GM11168 (cell line): ENCODE measurements at regions not wholly inside any gene's neighbourhood (a gene's known extent, or its start where the extent isn't known, plus 50 kb on each side); places are given as distances from the start of the nearest gene placed in this dataset.
"Not testable (repeated sequence)": the region's sequence is repeated elsewhere in the genome, so short reads cannot be mapped to it uniquely, and the experiment has no call there.

Source experiments
- in situ Hi-C: fragments of 300-500 bp; cut with MboI; formaldehyde crosslinking; loops from one replicate; pipeline ENCODE4 v1.12.0; 2022; ENCODE audit warnings: low sequenced_read_pairs; ENCODE audit not compliant: unreplicated experiment

- in situ Hi-C loops = no loop called here
These were observed 230.6 kb upstream of the FZD8 start for GRCh38 chr10:35872671-35873070.

DNA sequence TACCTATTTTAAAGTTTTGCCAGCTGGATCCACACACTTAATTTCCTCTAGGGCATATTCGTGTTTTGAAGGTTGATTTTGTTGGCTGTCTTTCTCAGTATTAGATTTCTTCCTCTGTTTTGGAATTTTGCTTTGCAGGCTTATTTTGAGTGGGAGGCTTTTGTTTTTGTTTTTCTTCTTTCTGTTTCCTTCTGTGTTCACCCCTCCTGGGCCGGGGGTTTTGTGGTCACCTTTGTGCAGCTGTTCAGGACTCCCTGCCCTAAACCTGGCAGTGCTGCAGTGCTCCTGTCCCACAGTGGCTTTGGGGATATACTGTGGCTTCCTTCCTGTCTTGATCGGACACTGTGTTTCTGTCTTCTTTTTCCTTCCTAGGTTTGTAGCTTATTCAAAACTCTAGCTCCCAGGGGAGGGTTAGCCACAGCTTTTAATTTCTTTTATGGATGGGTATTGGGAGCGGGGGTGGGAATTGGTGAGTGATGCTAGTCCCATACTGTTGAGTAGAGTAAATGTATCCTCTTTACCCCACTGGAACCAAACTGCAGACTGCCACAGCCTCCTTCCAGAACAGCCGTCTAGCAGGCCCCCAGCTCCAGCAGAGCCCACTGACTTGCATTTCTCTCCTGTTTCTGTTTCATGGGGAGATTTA is 228.7 kb upstream of the FZD8 start:
- in situ Hi-C loops = no loop called here

GRCh38 chr10:35858676-35859283 is 216.7 kb upstream of the FZD8 start:
- in situ Hi-C loops = not testable (repeated sequence)

- in situ Hi-C loops = no loop called here
These were observed 215.8 kb upstream of the FZD8 start for GRCh38 chr10:35857860-35858259.

- in situ Hi-C loops = no loop called here
These were observed 213.3 kb upstream of the FZD8 start for GRCh38 chr10:35855155-35855947.

DNA sequence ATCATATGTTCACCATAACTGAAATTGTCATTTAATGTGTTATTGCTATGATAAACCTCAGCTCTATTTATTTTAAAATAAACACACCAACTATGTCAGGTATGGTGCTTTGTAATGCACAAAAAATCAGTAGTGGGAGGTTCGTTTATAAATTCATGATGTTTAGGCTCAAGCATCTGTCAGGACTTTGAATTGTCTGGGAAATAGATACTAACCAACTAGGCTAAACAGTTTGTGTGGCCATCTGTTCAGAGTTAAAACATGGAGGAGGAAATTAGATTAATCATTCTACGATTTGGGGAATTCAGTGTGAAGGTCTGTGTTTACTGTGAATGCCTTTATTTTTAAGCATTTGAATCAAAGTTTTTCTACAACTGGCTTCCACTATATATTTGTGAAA is 212.6 kb upstream of the FZD8 start:
- in situ Hi-C loops = no loop called here

GRCh38 chr10:35852721-35853120 is 210.6 kb upstream of the FZD8 start:
- in situ Hi-C loops = no loop called here

DNA sequence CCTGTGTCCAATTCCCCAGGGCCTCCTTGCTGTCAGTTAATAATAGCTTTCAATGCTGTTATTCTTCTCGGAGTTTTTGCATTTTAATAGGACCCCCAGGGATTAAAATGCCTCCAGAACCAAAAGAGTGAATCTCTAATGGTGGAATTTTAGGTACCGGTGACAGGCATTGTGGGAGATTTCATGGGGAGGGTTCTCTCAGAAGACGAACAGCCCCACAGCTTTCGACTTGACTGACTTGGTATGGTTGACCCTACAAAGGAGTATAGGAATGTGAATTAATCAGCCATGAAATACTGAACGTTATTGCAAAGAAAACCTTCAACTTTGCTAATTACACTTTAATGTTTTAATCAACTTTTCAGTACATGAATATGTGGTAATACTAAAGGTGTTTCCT is 206.3 kb upstream of the FZD8 start:
- in situ Hi-C loops = no loop called here

DNA sequence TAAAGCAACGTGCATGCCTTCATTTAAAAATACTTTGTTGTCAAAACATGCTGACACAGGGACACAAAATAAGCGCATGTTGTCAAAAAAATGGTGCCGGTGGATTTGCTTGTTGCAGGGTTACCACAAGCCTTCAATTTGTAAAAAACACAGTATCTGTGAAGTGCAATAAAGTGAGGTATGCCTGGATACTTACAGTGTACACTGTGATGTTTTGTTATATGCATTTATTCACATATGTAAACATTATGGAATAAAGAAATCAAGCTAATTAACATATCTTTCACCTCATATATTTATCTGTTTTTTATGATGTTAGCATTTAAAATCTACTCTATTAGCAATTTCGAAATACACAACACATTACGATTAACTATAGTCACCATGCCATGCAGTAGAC is 202.6 kb upstream of the FZD8 start:
- in situ Hi-C loops = no loop called here

DNA sequence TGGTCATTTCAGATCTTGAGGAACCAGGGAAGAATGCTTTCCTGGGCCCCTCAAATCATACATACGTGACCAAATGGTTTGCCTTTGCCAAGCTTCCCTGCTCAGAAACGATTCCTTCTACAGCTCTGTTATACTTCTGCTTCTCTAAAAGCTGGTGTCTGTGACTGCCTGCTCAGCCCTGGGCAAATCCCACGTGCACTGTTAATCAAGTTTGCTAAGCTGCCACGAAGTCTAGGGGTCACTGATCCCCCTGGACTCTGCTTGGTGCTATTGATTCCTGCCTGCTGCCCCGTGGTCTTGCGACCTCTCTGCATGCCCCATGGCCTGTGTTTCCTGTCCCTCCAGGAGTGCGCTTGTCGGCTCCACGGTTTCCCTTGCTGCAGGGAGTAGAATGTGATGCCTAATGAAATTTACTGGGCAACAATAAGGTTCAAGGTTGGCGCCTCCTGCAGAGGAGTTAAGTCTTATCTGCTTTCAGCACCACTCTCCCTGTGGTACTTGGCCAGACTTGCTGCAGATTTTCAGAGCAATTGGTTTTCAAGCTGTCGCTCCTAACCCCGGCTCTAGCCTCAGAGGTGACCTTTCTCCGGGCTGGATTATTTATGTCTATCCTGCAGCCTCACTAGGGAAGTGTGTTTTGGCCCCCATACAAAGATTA is 201.6 kb upstream of the FZD8 start:
- in situ Hi-C loops = no loop called here

GRCh38 chr10:35838054-35838453 is 196.0 kb upstream of the FZD8 start:
- in situ Hi-C loops = no loop called here

DNA sequence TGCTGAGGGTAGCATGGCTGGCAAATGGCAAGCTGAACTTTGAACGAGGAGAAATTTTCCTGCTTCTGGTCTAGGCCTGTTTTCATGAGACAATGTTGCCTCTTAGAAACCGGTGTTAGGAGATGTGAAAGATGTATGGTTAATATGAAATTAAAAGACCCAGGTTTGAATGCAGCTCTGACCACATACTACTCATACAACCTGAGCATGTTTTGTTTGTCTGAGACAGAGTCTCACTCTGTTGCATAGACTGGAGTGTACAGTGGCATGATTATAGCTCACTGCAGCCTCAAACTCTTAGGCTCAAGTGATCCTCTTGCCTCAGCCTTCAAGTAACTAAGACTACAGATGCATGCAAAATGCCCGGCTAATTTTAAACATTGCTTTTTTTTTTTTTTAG is 193.4 kb upstream of the FZD8 start:
- in situ Hi-C loops = no loop called here

- in situ Hi-C loops = no loop called here
These were observed 192.9 kb upstream of the FZD8 start for GRCh38 chr10:35834877-35835494.

DNA sequence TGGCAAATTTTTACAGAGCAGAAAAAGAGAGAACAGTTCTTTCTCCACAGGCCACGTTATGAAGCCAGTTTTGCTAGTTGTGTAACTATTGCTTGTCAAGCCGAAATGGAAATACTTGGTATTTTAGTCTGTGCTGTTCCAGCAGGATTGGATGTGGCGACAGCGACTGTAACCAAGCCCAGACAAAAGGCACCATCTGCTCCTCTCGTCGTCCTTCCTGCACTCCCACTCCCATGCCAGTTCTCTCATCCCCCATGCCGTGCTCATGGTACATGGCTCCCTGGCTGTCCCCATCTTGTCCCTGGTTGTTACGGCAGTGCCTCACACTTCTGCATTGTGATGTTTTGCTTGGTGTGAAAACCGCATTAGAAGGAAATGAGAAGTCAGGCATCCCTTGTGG is 185.7 kb upstream of the FZD8 start:
- in situ Hi-C loops = no loop called here

- in situ Hi-C loops = no loop called here
These were observed 182.6 kb upstream of the FZD8 start for GRCh38 chr10:35824704-35825103.

- in situ Hi-C loops = no loop called here
These were observed 180.2 kb upstream of the FZD8 start for GRCh38 chr10:35822316-35822715.

- in situ Hi-C loops = no loop called here
These were observed 179.3 kb upstream of the FZD8 start for GRCh38 chr10:35821339-35821911.

DNA sequence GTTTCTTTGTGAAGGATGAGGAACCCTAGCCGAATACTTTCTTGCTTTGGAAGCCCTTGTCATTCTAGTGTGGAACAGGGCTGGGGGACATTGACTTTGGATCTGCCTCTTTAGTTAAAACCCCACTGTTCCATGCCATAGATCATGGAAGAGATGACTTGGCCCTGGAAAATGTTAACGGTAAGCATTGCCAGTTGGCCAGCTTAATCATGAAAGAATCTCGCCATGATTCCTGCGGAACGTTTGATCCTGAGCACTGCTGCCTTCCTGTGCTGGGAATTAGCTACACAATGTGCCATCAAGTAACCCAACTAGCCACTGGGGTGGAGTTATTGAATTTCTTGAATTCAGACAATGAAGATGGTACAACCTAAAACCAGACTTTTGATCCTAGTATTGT is 177.6 kb upstream of the FZD8 start:
- in situ Hi-C loops = no loop called here

GRCh38 chr10:35819011-35819410 is 176.9 kb upstream of the FZD8 start:
- in situ Hi-C loops = no loop called here

GRCh38 chr10:35817109-35817508 is 175.0 kb upstream of the FZD8 start:
- in situ Hi-C loops = not testable (repeated sequence)
